Transverse colon (tissue), 4 donors: ENCODE measurements at regions not wholly inside any gene's neighbourhood (a gene's known extent, or its start where the extent isn't known, plus 50 kb on each side); places are given as distances from the start of the nearest gene placed in this dataset.

ENCODE experiments used
- DNase-seq: peaks from one replicate; pipeline ENCODE4 v3.0.0-alpha.2; 2019
- H3K27ac ChIP-seq, 4 donors: fragments of 200-600 bp; sonication (generic); 2 replicates each; pipeline ENCODE4 v1.5.1; 2016 to 2018; ENCODE audit warnings: inconsistent platforms in 4 of 4
- H3K27me3 ChIP-seq: fragments of 200-600 bp; sonication (generic); 2 replicates; pipeline ENCODE4 v1.5.1; 2017; ENCODE audit warnings: inconsistent platforms
- H3K36me3 ChIP-seq, 4 donors: fragments of 200-600 bp; sonication (generic); 2 replicates each; pipeline ENCODE4 v1.5.1; 2017 to 2019; ENCODE audit warnings: inconsistent platforms in 4 of 4
- H3K4me1 ChIP-seq, 4 donors: fragments of 200-600 bp; sonication (generic); 2 replicates each; pipeline ENCODE4 v1.5.1; 2017 to 2020; ENCODE audit warnings: inconsistent platforms in 4 of 4
- H3K4me3 ChIP-seq, 4 donors: fragments of 200-600 bp; sonication (generic); 1 replicate in 1 of 4; 2 replicates in 3 of 4; pipeline versions ENCODE4 v1.5.1 to v1.6.1; 2017 to 2019; ENCODE audit warnings: inconsistent platforms in 4 of 4
- H3K9me3 ChIP-seq, 2 donors: fragments of 200-600 bp; sonication (generic); 2 replicates each; pipeline ENCODE4 v1.5.1; 2017 to 2019; ENCODE audit warnings: inconsistent platforms in 2 of 2
- EP300 ChIP-seq: sonication (generic); formaldehyde crosslinking; IDR thresholded peaks from one replicate; pipeline ENCODE4 v1.6.1; 2017; ENCODE audit warnings: antibody characterized with exemption, low read depth
- POLR2A ChIP-seq: fragments of 450-650 bp; IDR thresholded peaks from one replicate; pipeline ENCODE4 v1.6.1; 2016; ENCODE audit warnings: antibody characterized with exemption, mild to moderate bottlenecking, moderate library complexity
- POLR2AphosphoS5 ChIP-seq, 3 donors: sonication (generic); formaldehyde crosslinking; IDR thresholded peaks; one replicate each; pipeline ENCODE4 v1.6.1; 2016; ENCODE audit warnings: antibody characterized with exemption in 3 of 3
- WGBS, 2 donors: methylation state at CpG; one replicate each; pipeline ENCODE4 v1.1.5; 2018; ENCODE audit warnings: low coverage in 1 of 2; 5-methylcytosine and 5-hydroxymethylcytosine counted together
- in situ Hi-C, 4 donors: fragments of 200-750 bp; cut with MboI; loops; one replicate each; pipeline versions ENCODE4 v1.15.0 to v1.15.1; 2017; ENCODE audit warnings: low sequenced_read_pairs in 3 of 4, low pct_ligation_motif_present in 1 of 4, low pct_unique_long_range_greater_than_20kb in 1 of 4
- intact Hi-C: fragments of 100-400 bp; cut with DNase I; formaldehyde crosslinking; loops from one replicate; pipeline ENCODE4 v1.15.1; 2023; ENCODE audit warnings: low total_unique reads
- TF ChIP-seq, protein P1 (sequence below), 5 experiments: fragments of 200-600 bp in 3 of 5; fragments of 450-650 bp in 2 of 5; sonication (generic) in 3 of 5; IDR thresholded peaks; 1 replicate in 2 of 5; 2 replicates in 3 of 5; pipeline ENCODE4 v1.5.1; 2016 to 2017; ENCODE audit warnings: antibody characterized with exemption in 5 of 5, inconsistent platforms in 3 of 5, mild to moderate bottlenecking in 2 of 5, moderate library complexity in 1 of 5

DNA sequence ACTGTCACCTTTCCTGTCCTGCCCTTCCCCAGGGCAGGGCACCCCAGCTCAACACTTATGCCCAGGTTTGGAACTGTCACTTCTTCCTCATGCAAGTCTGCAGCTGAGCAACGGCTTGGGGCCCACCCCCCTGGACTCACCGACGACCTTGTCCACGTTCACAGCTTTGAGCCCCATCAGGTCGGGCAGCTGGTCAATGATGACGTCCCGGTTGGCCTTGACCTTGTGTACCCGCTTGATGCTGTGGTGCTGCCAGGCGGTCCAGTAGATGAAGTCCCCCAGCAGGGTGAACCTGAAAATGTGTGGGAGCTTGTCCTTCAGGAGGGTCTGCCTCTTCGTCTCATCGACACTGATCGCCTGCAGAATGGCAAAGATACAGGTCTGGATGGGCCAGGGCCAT is 135.0 kb downstream of the CRYBB2 start:
- TF ChIP-seq EP300, result no peak
- TF ChIP-seq, protein P1, sequence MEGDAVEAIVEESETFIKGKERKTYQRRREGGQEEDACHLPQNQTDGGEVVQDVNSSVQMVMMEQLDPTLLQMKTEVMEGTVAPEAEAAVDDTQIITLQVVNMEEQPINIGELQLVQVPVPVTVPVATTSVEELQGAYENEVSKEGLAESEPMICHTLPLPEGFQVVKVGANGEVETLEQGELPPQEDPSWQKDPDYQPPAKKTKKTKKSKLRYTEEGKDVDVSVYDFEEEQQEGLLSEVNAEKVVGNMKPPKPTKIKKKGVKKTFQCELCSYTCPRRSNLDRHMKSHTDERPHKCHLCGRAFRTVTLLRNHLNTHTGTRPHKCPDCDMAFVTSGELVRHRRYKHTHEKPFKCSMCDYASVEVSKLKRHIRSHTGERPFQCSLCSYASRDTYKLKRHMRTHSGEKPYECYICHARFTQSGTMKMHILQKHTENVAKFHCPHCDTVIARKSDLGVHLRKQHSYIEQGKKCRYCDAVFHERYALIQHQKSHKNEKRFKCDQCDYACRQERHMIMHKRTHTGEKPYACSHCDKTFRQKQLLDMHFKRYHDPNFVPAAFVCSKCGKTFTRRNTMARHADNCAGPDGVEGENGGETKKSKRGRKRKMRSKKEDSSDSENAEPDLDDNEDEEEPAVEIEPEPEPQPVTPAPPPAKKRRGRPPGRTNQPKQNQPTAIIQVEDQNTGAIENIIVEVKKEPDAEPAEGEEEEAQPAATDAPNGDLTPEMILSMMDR (IDR thresholded peaks at IDR 0.05), result no peak
- TF ChIP-seq POLR2AphosphoS5 (IDR thresholded peaks at IDR 0.05), result no peak
- no peaks in the 10 kb centered on the region for H3K4me1 ChIP-seq
- peaks cover 0 to 30% (median 6%) of the 10 kb centered on the region in 4 donors for H3K36me3 ChIP-seq
- WGBS, 2 donors, result 95 to 97% methylated on average over 6 to 12 of the region's 12 CpGs
- intact Hi-C loops, result no loop called here
- no peak overlapping the region for H3K27ac ChIP-seq
- DNase-seq, result no peak
- H3K4me3 ChIP-seq, result no peak overlapping the region
- H3K9me3 ChIP-seq, result no peaks in the 10 kb centered on the region
- no peaks in the 10 kb centered on the region for H3K27me3 ChIP-seq
- in situ Hi-C loops, result no loop called here

DNA sequence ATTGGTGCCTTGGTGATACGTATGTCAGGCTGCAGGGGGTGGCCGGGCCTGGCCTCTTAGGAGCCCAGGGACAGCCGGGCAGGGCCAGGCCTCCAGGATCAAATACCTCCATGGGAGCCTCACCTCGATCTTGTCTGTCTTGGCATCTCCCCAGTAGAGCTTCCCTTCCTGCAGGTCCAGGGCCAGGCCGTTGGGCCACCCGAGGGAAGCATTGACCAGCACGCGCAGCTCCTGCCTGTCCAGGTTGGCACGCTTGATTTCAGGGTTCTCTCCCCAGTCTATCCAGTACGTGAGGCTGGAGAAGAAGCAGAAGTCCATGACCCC is 137.7 kb downstream of the CRYBB2 start:
- Histone ChIP-seq H3K36me3 (peaks cover 0 to 28% (median 6%) of the 10 kb centered on the region in 4 donors), H3K4me3 (no peak overlapping the region), H3K9me3 (no peaks in the 10 kb centered on the region), H3K27me3 (no peaks in the 10 kb centered on the region), H3K4me1 (peaks cover 0 to under 1% (median 0%) of the 10 kb centered on the region in 4 donors), H3K27ac (no peak overlapping the region)
- TF ChIP-seq POLR2AphosphoS5 (IDR thresholded peaks at IDR 0.05), result no peak
- no peak for TF ChIP-seq EP300
- TF ChIP-seq POLR2A, result no peak
- TF ChIP-seq, protein P1 (IDR thresholded peaks at IDR 0.05), result no peak
- DNase-seq, result no peak
- 92% methylated on average over 10 of the region's 10 CpGs; no CpG with 5 or more reads in 1 of the 2 donors for WGBS, 2 donors
- in situ Hi-C loops, result no loop called here
- intact Hi-C loops, result no loop called here

DNA sequence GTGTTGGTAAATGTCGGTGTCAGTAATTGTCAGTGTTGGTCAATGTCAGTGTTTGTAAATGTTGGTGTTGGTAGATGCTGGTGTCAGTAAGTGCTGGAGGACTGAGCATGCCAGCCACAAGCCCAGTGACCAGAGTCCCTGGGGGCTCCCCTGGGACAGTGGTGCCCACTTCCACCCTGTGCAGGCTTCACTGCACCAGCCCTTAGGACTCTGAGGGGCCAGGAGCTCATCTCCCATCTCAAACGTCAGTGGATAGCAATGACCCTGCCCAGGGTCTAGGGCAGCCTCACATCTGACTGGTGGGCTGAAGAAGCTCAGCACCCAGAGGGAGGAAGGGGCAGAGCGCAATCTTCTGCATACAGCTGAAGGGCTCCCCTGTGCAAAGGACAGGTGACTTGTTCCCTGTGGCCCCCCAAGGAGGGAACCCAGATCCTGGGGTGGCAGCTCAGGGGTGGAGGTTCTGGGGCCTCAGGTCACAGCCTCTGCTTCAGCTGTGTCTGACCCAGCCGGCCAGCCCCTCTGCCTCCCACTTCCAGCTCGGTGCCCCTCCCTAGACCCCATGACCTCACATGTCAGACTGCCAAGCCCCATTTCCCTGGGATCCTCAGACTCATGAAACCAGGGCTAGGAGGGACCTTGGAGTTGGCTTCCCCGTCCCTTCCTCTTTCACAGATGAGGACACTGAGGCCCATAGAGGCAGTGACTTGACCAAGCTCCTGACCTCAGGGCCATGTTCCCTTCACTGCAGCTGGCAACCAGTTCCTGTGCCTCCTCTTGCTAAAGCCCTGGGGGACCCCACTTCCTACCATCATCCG is 138.4 kb downstream of the CRYBB2 start:
- no peak for TF ChIP-seq EP300
- TF ChIP-seq POLR2AphosphoS5 (IDR thresholded peaks at IDR 0.05), result no peak
- TF ChIP-seq POLR2A, result no peak
- TF ChIP-seq, protein P1 (IDR thresholded peaks at IDR 0.05), result no peak
- no peak for DNase-seq
- in situ Hi-C loops, result no loop called here
- Histone ChIP-seq H3K27me3 (no peaks in the 10 kb centered on the region), H3K36me3 (peaks cover 0 to 28% (median 6%) of the 10 kb centered on the region in 4 donors), H3K4me3 (no peak overlapping the region), H3K9me3 (no peaks in the 10 kb centered on the region), H3K27ac (no peak overlapping the region), H3K4me1 (peaks cover 0 to 6% (median 0%) of the 10 kb centered on the region in 4 donors)
- intact Hi-C loops, result no loop called here
- WGBS, 2 donors, result 86 to 100% methylated on average over 1 to 7 of the region's 7 CpGs

DNA sequence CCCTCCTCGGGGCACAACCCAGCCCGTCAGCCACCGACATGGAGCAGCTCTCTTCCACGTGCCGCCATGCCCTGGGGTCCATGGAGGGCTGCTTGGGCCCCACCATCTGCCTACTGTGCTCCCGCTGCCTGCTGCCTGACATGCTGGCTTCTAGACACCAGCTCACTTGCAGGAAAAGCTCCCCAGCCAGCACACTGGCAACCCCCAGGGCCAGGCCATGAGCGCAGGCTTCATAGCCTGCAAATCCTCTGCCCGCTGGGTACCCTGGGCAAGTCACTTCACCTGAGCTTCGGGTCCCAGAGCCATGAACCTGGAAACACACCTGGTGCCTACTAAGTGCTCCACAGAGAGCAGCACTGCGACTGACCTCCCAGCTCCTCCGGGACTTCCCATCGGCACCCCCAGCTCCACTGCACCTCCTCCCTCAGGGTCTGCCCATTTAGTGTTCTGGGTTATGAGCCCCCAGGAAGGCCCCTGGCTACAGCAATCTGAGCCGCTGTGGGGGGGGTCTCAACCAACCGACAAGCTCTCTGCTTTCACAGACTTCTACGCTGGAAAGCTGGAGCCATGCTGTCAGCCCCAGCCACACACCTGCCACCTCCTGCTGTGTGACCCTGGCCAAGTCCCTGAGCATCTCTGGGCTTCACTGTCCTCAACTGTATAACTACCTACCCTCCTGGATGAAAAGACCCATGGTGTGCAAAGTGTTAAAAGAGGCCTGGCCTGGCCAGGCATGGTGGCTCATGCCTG is 139.2 kb downstream of the CRYBB2 start:
- in situ Hi-C loops, result no loop called here
- no peak overlapping the region for H3K27ac ChIP-seq
- H3K36me3 ChIP-seq, result peaks cover 0 to 26% (median 6%) of the 10 kb centered on the region in 4 donors
- no peaks in the 10 kb centered on the region for H3K9me3 ChIP-seq
- WGBS, 2 donors, result 94% methylated on average over 10 of the region's 15 CpGs; no CpG with 5 or more reads in 1 of the 2 donors
- H3K27me3 ChIP-seq, result no peaks in the 10 kb centered on the region
- DNase-seq, result no peak
- intact Hi-C loops, result no loop called here
- H3K4me3 ChIP-seq, result no peak overlapping the region
- TF ChIP-seq, protein P1 (IDR thresholded peaks at IDR 0.05), result no peak
- TF ChIP-seq EP300 (no peak), POLR2AphosphoS5 (IDR thresholded peaks at IDR 0.05) (no peak), POLR2A (no peak)
- H3K4me1 ChIP-seq, result peaks cover 0 to 6% (median 0%) of the 10 kb centered on the region in 4 donors
